SK-N-SH (cell line): ENCODE measurements at regions not wholly inside any gene's neighbourhood (a gene's known extent, or its start where the extent isn't known, plus 50 kb on each side); places are given as distances from the start of the nearest gene placed in this dataset.

Experiments
- CTCF ChIA-PET: fragments of 300-600, 350-600 bp; formaldehyde crosslinking; extraction: SDS; loops from one replicate; lab custom pipeline; 2021; lab: Yijun Ruan, JAX
- POLR2A ChIA-PET: fragments of 350-600 bp; sonication (Branson Sonifier 250); formaldehyde crosslinking; extraction: SDS; loops from one replicate; lab custom pipeline; 2020; ENCODE audit warnings: antibody characterized with exemption, inconsistent platforms; lab: Yijun Ruan, JAX
- DNase-seq: peaks from one replicate; pipeline ENCODE4 v3.0.0; 2012
- H2AFZ ChIP-seq: fragments of 200-600 bp; sonication (generic); 2 replicates; pipeline ENCODE4 v1.8.1; 2016; ENCODE audit warnings: antibody characterized with exemption, mild to moderate bottlenecking, low read depth
- H3F3A ChIP-seq: fragments of 200-600 bp; sonication (generic); replicated peaks from 2 replicates; pipeline ENCODE3; 2016; ENCODE audit warnings: antibody characterized with exemption, mild to moderate bottlenecking; ENCODE audit not compliant: insufficient read depth
- H3K27ac ChIP-seq, 2 experiments: fragments of 200-500 bp in 1 of 2; fragments of 200-600 bp in 1 of 2; sonication (Bioruptor generic) in 1 of 2; sonication (generic), shearing (Covaris generic) in 1 of 2; 2 replicates each; pipeline versions ENCODE4 v1.5.1 to v1.6.1; 2014 to 2016; ENCODE audit warnings: low read depth in 2 of 2, inconsistent platforms in 1 of 2, low read length in 1 of 2, mild to moderate bottlenecking in 1 of 2, mixed read lengths in 1 of 2
- H3K27me3 ChIP-seq: fragments of 200-600 bp; sonication (generic), shearing (Covaris generic); 2 replicates; pipeline ENCODE4 v1.6.1; 2016; ENCODE audit warnings: mixed run types; ENCODE audit not compliant: insufficient read depth
- H3K36me3 ChIP-seq, 2 experiments: fragments of 200-500 bp in 1 of 2; fragments of 200-600 bp in 1 of 2; sonication (Bioruptor generic) in 1 of 2; sonication (generic) in 1 of 2; replicated peaks in 1 of 2; 2 replicates each; pipeline versions ENCODE3 to v1.5.1; 2014 to 2016; ENCODE audit warnings: low read length in 1 of 2, mild to moderate bottlenecking in 1 of 2; ENCODE audit not compliant: insufficient read depth in 2 of 2, control insufficient read depth in 1 of 2
- H3K4me1 ChIP-seq, 2 experiments: fragments of 200-500 bp in 1 of 2; fragments of 200-600 bp in 1 of 2; sonication (Bioruptor generic) in 1 of 2; sonication (generic), shearing (Covaris generic) in 1 of 2; 2 replicates each; pipeline versions ENCODE4 v1.5.1 to v1.6.1; 2014 to 2016; ENCODE audit warnings: low read depth in 1 of 2, low read length in 1 of 2, mixed run types in 1 of 2; ENCODE audit not compliant: insufficient read depth in 2 of 2, control insufficient read depth in 1 of 2
- H3K4me2 ChIP-seq: fragments of 200-600 bp; sonication (generic), shearing (Covaris generic); 2 replicates; pipeline ENCODE4 v1.6.1; 2017; ENCODE audit warnings: mixed run types
- H3K4me3 ChIP-seq, 2 experiments: fragments of 200-500 bp in 1 of 2; fragments of 200-600 bp in 1 of 2; sonication (Bioruptor generic) in 1 of 2; sonication (generic), shearing (Covaris generic) in 1 of 2; 2 replicates each; pipeline versions ENCODE4 v1.5.1 to v1.8.1; 2014 to 2016; ENCODE audit warnings: low read depth in 2 of 2, inconsistent platforms in 1 of 2, low read length in 1 of 2, mild to moderate bottlenecking in 1 of 2, mixed read lengths in 1 of 2, moderate library complexity in 1 of 2
- H3K79me2 ChIP-seq: fragments of 200-600 bp; sonication (generic); 2 replicates; pipeline ENCODE4 v1.8.1; 2017; ENCODE audit warnings: mild to moderate bottlenecking; ENCODE audit not compliant: insufficient read depth
- H3K9ac ChIP-seq: fragments of 200-600 bp; sonication (generic); 2 replicates; pipeline ENCODE4 v1.6.1; 2017; ENCODE audit warnings: mixed run types
- H3K9me2 ChIP-seq: fragments of 200-600 bp; sonication (generic); 2 replicates; pipeline ENCODE4 v1.6.1; 2017; ENCODE audit warnings: mixed run types
- H3K9me3 ChIP-seq: fragments of 200-600 bp; sonication (generic); 2 replicates; pipeline ENCODE4 v1.6.1; 2017; ENCODE audit warnings: mixed run types, mild to moderate bottlenecking, moderate library complexity
- H4K20me1 ChIP-seq: fragments of 200-600 bp; sonication (generic); 2 replicates; pipeline ENCODE4 v1.6.1; 2017; ENCODE audit warnings: mild to moderate bottlenecking, mixed run types; ENCODE audit not compliant: insufficient read depth
- CHD2 ChIP-seq: fragments of 150-350 bp; IDR thresholded peaks from 2 replicates; pipeline ENCODE4 v1.6.1; 2018; ENCODE audit warnings: low read length; ENCODE audit not compliant: partially characterized antibody
- CTCF ChIP-seq: fragments of 200-600 bp; sonication (generic); IDR thresholded peaks from 2 replicates; pipeline ENCODE4 v1.6.1; 2017; ENCODE audit warnings: antibody characterized with exemption, mild to moderate bottlenecking, moderate library complexity
- EP300 ChIP-seq, 2 experiments: IDR thresholded peaks; 2 replicates each; pipeline versions ENCODE4 v1.4.0 to v1.6.1; 2012; ENCODE audit warnings: borderline replicate concordance in 1 of 2, low read depth in 1 of 2, low read length in 1 of 2
- FOSL2 ChIP-seq: IDR thresholded peaks from 2 replicates; pipeline ENCODE4 v1.4.0; 2012; ENCODE audit warnings: low read depth, mild to moderate bottlenecking, moderate library complexity, borderline replicate concordance
- FOXJ3 ChIP-seq: sonication (generic); formaldehyde crosslinking; IDR thresholded peaks from 2 replicates; pipeline ENCODE4 v1.5.1; 2020; ENCODE audit warnings: mild to moderate bottlenecking, missing genetic modification reagents
- FOXM1 ChIP-seq: IDR thresholded peaks from 2 replicates; pipeline ENCODE4 v1.4.0; 2012; ENCODE audit warnings: low read depth, mild to moderate bottlenecking
- GABPA ChIP-seq: IDR thresholded peaks from 2 replicates; pipeline ENCODE4 v1.4.0; 2012; ENCODE audit warnings: low read depth, mild to moderate bottlenecking
- JUND ChIP-seq: IDR thresholded peaks from 2 replicates; pipeline ENCODE4 v1.4.0; 2012
- MAX ChIP-seq: IDR thresholded peaks from 2 replicates; pipeline ENCODE4 v1.4.0; 2012; ENCODE audit warnings: low read depth
- MEF2A ChIP-seq: IDR thresholded peaks from 2 replicates; pipeline ENCODE4 v1.4.0; 2012; ENCODE audit warnings: low read depth, borderline replicate concordance
- NFIC ChIP-seq: IDR thresholded peaks from 2 replicates; pipeline ENCODE4 v1.4.0; 2012; ENCODE audit warnings: borderline replicate concordance
- NRF1 ChIP-seq: IDR thresholded peaks from 2 replicates; pipeline ENCODE4 v1.6.1; 2012; ENCODE audit warnings: low read depth, mild to moderate bottlenecking, low read length
- PBX3 ChIP-seq: IDR thresholded peaks from 2 replicates; pipeline ENCODE4; 2012
- RAD21 ChIP-seq: IDR thresholded peaks from 2 replicates; pipeline ENCODE4 v1.6.1; 2012; ENCODE audit warnings: mild to moderate bottlenecking, low read length
- RCOR1 ChIP-seq: fragments of 150-350 bp; IDR thresholded peaks from 2 replicates; pipeline ENCODE4 v1.6.1; 2017; ENCODE audit warnings: antibody characterized with exemption, low read length
- RXRA ChIP-seq: IDR thresholded peaks from 2 replicates; pipeline ENCODE4 v1.4.0; 2012; ENCODE audit warnings: low read depth, mild to moderate bottlenecking, borderline replicate concordance
- SMC3 ChIP-seq: IDR thresholded peaks from 2 replicates; pipeline ENCODE4 v1.6.1; 2012; ENCODE audit warnings: low read depth, low read length, improper control_type of control experiment
- TEAD4 ChIP-seq: IDR thresholded peaks from 2 replicates; pipeline ENCODE4 v1.4.0; 2012; ENCODE audit warnings: mild to moderate bottlenecking, borderline replicate concordance; ENCODE audit not compliant: insufficient read depth
- USF1 ChIP-seq: IDR thresholded peaks from 2 replicates; pipeline ENCODE4 v1.4.0; 2012; ENCODE audit warnings: low read depth, borderline replicate concordance
- USF2 ChIP-seq: fragments of 150-350 bp; IDR thresholded peaks from 2 replicates; pipeline ENCODE4 v1.6.1; 2017; ENCODE audit warnings: antibody characterized with exemption, low read length, low read depth, borderline replicate concordance
- YY1 ChIP-seq: IDR thresholded peaks from 2 replicates; pipeline ENCODE4 v1.4.0; 2012; ENCODE audit warnings: low read depth, mild to moderate bottlenecking
- WGBS: methylation state at CpG from one replicate; pipeline ENCODE4 v1.1.6; 2017; ENCODE audit warnings: low lambda C conversion rate; 5-methylcytosine and 5-hydroxymethylcytosine counted together

GRCh38 chr1:63189677-63190076 lies 132.7 kb upstream of the FOXD3 start:
- CTCF ChIA-PET = interaction anchor here (0.7 to 3.3 kb wide), 9 partner anchors 12 to 252 kb away, joined by 3 to 11 read pairs (median 3); partner anchors contain the start of gene FOXD3
- no peaks in the 10 kb centered on the region for H3K9me3 ChIP-seq
- no peak overlapping the region for H3K27ac ChIP-seq
- no peaks in the 10 kb centered on the region for H3F3A ChIP-seq
- H3K36me3 ChIP-seq = no peaks in the 10 kb centered on the region
- no peak overlapping the region for H2AFZ ChIP-seq
- no peaks in the 10 kb centered on the region for H3K4me1 ChIP-seq
- H4K20me1 ChIP-seq = no peaks in the 10 kb centered on the region
- peak; percentile 24; the same call in 1 of the 2 replicates for TF ChIP-seq SMC3
- TF ChIP-seq USF1 = no peak
- peak; percentile 49 for TF ChIP-seq RAD21
- TF ChIP-seq GABPA = no peak
- no peak for TF ChIP-seq USF2
- TF ChIP-seq CTCF = peak; percentile 44; the same call in 1 of the 2 replicates
- TF ChIP-seq YY1 = no peak
- TF ChIP-seq EP300 (IDR thresholded peaks at IDR 0.05; ENCODE audit: borderline replicate concordance in 1 of 2, low read depth in 1 of 2, low read length in 1 of 2) = no peak
- no peak for TF ChIP-seq RXRA
- TF ChIP-seq MEF2A = no peak
- TF ChIP-seq TEAD4 = no peak
- TF ChIP-seq FOXJ3 = no peak
- TF ChIP-seq, all 33 proteins: peak for 3
- 13% methylated on average over 1 of the region's 1 CpG for WGBS
- no peak overlapping the region for H3K9ac ChIP-seq
- no peaks in the 10 kb centered on the region for H3K79me2 ChIP-seq
- POLR2A ChIA-PET = interaction anchor here (0.5 kb wide), 1 partner anchor 113 kb away, joined by 3 read pairs; no protein-coding TSS in a partner anchor
- no peaks in the 10 kb centered on the region for H3K27me3 ChIP-seq
- no peak overlapping the region for H3K4me2 ChIP-seq
- H3K9me2 ChIP-seq = no peaks in the 10 kb centered on the region
- DNase-seq = peak; percentile 14
- H3K4me3 ChIP-seq = 0 out of 4 replicates have a peak overlapping the region, but pooled peaks of 1 of the 2 experiments have one; percentile 43

- Histone ChIP-seq H2AFZ (no peak overlapping the region), H3K4me2 (no peak overlapping the region), H3K27ac (no peak overlapping the region), H3K79me2 (no peaks in the 10 kb centered on the region), H3K4me1 (no peaks in the 10 kb centered on the region), H3K9me3 (no peaks in the 10 kb centered on the region), H3K27me3 (no peaks in the 10 kb centered on the region), H4K20me1 (no peaks in the 10 kb centered on the region), H3K36me3 (no peaks in the 10 kb centered on the region), H3F3A (no peaks in the 10 kb centered on the region), H3K9me2 (no peaks in the 10 kb centered on the region), H3K4me3 (no peak overlapping the region), H3K9ac (no peak overlapping the region)
- 0% methylated on average over 2 of the region's 2 CpGs for WGBS
- POLR2A ChIA-PET = interaction anchor here (0.5 kb wide), 1 partner anchor 113 kb away, joined by 3 read pairs; no protein-coding TSS in a partner anchor
- no peak for DNase-seq
- CTCF ChIA-PET = interaction anchor here (0.7 to 3.3 kb wide), 8 partner anchors 11 to 251 kb away, joined by 3 to 11 read pairs (median 3); no protein-coding TSS in a partner anchor
- TF ChIP-seq FOXM1 (no peak), YY1 (no peak), PBX3 (no peak), MAX (no peak), USF1 (no peak), JUND (no peak), RXRA (no peak), FOSL2 (no peak), RAD21 (no peak), CHD2 (no peak), NRF1 (no peak), FOXJ3 (no peak), RCOR1 (no peak), NFIC (no peak)
These were observed 132.2 kb upstream of the FOXD3 start for GRCh38 chr1:63190171-63190570.
